ENCODE measurements at regions not wholly inside any gene's neighbourhood (a gene's known extent, or its start where the extent isn't known, plus 50 kb on each side); places are given as distances from the start of the nearest gene placed in this dataset.

- TF ChIP-seq CTCF (IDR thresholded peaks at IDR 0.05) (no peak), EP300 (IDR thresholded peaks at IDR 0.05) (no peak), POLR2AphosphoS5 (IDR thresholded peaks at IDR 0.05) (no peak), POLR2A (IDR thresholded peaks at IDR 0.05) (no peak)
These were observed 594.2 kb downstream of the LMO4 start for GRCh38 chr1:87922885-87923284.

Measured in suprapubic skin (tissue), 4 donors.